HG03520 (cell line): ENCODE measurements at regions not wholly inside any gene's neighbourhood (a gene's known extent, or its start where the extent isn't known, plus 50 kb on each side); places are given as distances from the start of the nearest gene placed in this dataset.

ENCODE experiments used
- ATAC-seq: cut with Tn5 transposase; IDR thresholded peaks from one replicate; pipeline ENCODE4 v1.9.1; 2021; ENCODE audit warnings: mild to moderate bottlenecking, moderate library complexity; ENCODE audit not compliant: unreplicated experiment

DNA sequence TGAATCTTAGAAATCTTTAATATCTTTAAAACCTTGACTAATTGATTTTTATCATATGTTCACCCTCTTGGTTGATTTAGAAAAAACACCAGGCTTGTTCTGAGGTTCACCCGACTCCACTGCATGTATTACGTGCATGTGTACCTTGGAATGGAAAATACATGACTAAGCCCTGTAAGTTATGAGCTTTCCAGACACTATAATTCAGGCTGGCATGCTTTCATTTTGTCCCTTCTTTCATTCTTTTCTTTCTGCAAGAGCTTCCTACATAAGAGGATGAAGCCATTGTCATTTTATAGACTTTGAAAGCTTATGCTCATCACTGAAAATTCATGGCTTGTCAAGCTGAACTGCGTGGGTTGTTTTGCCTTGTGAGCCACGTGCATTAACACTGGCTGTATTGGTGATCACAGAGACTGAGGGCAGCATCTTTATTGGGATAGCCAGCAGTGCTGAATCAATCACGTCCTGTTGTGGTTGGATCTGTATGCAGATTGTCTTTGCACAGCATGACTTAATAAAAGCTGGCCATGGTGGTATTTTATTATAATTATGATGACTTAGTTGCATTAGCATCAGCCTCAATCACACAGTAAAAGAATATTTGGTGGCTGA lies 141.9 kb downstream of the SLIT2 start:
- ATAC-seq: no peak

DNA sequence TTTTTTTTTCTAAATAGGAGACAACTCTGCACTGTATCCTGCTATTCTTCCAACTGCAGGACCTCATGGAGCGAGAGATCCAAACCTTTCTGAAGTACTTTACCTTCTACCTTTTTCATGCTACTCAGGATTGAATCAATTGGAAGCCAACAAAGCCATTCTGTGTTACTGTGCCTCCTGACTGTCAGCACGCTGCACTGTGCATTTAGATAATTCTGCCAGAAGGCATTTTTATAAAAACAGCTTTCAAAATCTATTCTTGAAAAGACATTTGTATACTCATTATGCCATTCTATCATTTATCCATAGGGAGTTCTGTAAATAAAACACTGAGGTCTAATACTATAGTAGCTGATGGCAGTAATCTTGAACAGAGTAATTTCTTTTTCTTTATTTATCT lies 142.8 kb downstream of the SLIT2 start:
- ATAC-seq: no peak

DNA sequence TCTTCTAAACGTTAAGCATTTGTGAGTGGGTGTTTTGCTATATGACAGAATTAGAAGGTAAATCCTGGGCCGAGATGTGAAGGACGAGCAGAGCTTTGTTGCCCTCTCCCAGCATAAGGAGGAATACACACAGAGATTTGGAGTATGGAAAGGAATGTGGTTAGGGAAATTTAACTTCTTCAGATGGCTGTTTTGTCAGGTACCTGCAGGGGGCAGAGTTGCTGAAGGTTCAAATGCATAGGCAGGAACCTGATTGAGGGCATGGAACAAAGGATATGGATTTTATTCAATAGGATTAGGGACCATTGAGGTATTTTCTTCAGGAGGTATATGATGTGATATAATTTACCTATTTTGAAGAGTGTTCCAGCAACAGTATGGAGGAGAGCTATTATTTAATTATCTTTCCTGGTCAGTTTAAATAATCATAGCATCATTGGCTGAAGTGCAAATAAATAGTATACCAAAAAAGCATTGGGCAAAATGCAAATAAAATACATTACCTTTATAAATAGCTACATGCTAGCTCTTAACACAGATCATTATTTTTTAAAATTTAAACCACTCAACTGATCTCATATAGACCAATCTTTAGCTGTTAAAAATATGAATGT lies 143.6 kb downstream of the SLIT2 start:
- ATAC-seq: peak; percentile 61

DNA sequence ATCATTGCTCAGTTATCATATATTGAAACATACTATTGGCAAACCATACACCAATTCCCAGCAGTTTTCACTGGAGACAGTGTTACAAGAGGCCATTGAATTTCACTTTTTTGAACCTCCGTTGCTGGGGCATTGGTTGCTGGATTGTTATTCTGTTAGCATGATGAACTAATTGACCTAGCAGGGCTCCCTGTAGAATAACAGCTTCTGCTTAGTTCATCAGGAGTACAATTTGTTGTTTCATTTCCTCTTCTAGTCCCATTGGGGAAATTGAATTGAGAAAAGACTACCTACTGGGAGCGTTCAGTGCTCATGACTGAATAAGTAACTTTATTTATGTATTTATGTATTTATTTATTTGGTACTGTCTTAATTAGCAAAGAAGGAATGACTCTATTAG lies 151.6 kb downstream of the SLIT2 start:
- ATAC-seq: peak; percentile 50

DNA sequence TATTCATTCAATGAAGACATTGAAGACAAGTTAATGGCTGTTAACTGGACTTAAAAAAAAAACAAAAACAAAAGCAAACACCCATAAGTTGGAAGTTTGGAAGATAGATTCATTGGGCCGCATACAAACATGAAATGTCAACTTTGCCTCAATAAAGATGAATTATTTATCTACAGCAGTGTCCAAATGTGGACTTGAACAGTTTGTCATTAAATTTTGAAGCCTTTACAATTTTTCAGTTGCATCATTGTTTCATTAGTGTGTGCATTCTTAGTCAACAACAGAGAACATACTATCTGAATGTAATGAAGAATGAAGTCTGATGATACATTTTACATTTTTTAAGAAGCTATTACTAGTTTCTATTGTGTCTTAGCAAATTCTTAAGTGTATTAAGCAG lies 152.1 kb downstream of the SLIT2 start:
- ATAC-seq: no peak

DNA sequence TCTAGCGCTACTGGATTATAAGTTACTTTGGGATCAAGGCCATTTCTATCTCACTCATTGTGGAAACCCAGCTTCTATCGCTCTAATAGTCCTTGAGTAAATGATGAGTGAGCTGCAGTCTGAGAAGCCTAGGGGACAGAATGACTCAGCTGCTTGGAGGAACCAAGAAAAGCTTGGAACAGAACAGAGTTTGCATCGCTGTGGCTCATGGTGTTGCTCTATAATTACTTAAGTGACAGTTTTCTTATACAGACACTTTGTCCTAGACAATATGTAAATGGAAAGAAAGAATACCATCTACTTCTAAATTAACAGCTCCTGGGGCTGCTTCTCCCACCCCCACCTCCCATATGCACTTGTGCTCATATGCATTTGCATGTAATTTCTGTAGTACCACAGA lies 156.9 kb downstream of the SLIT2 start:
- no peak for ATAC-seq

DNA sequence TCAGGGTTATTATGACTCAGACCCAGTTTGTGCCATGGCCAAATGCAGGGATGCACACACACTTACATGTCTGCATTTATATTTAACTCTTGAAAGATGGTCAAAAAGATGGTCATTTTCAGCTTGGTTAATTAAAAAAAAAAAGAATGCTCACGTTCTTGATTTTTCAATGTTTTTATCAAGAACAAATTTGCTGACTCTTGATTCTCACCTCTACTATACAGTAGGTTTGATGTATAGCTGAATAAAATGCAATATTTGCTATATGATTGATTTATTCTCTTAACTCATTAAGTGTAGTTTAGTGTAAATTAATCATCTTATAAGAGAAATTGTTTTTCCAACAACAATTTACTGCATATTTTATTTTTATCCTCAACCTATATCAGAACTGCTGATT lies 160.4 kb downstream of the SLIT2 start:
- ATAC-seq: no peak

DNA sequence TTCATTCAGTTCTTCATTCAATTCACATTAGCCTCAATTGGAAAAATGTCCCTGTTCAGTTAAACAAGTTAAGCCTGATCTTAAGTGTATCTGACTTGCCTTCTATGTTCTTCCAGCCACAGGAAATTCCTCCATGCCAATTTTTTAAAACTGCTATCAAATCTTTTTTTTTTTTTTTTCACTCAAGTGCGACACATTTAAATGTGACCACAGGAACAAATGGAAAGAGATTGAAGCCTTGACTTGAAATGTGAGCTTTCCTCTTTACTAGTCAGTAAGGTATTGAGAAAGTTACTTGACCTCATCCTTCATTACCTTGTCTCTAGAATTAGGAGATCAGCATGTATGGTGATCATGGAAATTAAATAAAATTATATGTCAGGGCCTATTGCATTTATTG lies 165.1 kb downstream of the SLIT2 start:
- no peak for ATAC-seq

DNA sequence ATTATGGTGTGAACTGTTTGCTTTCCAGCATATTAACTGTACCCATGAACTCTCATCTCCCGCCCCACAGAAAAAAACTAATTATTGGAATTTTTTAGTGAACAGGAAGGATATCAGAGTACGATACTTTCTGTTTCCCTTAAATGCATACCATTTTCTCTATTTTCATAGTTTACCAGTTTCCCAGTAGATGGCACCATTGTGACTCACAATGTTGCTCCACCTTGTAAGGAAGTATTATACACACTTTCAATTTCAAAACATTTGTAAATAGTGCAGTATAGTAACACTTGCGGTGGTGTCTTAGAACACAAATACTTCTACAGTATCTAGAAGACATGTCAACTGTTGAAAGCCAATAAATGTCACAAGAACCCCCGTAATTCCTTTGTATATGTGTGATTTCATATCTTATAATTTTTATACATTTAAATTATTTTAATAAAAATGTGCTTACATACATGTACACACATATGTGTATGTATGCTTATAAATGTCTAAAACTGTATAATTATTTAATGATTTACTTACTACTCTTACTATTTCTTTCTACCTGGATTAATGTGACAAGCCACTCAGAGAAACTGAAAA lies 167.3 kb downstream of the SLIT2 start:
- peak; percentile 96 for ATAC-seq

DNA sequence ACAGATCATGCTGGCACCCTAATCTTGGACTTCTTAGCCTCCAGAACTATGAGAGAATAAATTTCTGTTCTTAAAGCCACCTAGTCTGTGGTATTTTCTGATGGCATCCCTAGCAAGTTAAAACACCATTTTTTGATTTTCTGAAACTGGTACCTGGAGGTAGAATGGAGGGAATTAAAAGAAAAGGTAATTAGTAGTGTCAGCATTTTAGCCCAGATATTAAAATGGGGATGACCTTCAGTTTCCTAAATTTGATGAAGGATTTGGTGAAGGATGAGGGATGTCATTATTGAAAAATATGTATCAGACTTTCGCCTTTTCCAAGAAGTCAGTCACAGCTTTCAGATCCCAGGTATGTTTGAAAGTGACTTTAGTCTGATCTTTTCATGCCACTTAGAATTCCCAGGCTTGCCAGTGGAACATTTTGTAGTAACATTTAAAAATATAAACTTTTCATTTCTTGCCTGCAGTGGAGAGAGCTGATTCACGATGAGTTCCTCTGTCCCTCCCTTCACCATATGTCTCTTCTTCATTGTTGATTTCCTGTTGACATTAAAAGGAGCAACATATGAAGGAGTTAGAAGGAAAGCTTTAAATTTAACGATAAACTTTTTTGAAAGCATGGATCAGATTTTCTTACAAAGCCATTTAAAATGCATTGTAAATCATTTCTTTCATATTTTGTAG lies 169.4 kb downstream of the SLIT2 start:
- no peak for ATAC-seq

DNA sequence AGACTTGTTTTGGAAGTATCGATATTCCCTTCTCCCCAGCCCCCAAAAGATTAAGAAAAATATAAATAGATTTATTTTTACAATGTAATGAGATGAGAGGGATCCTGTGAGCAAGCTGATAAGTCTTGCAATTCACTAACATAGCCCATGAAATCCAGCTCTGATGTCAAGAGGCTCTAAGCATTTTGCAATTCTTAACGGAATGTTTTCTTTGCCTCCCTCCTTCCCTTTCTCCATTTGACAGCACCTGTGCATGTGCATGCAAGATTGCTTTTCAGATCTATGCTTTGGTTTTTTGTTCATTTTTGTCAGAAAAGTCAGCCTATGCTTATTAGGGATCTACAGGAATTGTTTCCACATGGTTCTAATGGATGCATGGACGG lies 169.9 kb downstream of the SLIT2 start:
- ATAC-seq: no peak

DNA sequence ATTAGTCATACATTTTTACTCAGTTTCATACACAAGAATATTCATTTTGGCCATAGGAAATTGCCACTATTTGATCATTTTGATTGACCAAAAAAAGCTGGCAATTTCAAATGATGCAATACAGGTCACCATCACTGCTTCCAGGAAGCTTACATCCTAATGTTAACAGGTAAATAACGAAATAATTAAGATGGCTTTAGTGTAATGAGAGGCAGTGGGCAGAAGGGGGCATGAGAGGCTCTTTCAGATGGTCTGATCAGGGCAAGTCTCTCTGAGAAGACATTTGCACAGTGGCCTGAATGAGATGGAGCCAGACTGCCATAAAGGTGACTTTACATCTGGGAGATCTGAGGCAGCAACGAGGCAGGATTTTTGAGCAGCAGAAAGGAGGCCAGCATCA lies 170.7 kb downstream of the SLIT2 start:
- ATAC-seq: peak; percentile 65

DNA sequence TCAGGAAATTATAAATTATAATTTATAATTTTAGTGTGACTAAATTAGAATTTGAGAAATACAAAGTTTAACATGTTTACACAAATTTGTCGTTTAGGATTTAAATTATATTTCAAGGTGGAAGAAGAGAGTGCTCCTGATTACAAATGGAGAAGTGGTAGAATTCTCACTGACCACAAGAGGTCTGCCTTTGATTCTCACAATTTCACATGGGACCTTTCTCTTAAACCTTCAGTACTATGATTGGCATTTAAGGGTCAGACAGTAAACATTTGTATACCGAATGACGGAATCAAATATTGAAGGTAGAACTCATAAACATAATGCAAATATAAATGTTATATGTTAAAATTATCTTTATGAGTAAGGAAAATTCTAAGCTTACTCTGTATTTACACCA lies 171.7 kb downstream of the SLIT2 start:
- no peak for ATAC-seq

DNA sequence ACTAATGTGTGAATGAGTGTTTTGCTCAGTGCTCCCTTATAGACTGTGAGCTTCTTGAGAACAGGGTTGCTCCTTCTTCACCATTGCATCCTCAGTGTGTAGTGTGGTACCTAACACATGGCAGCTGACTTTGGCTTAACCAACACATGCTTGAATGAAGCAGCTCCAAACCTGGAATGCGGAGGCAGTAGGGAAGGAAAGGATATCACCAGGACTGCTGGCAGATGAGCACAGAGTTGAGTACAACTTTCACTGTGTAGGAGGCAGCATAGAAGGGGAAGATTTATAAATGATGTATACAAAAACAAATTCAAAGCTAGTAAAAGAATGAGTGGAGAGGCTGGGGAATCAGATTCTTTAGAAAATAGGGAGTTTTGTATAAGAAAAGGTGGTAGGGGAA lies 174.3 kb downstream of the SLIT2 start:
- ATAC-seq: no peak

DNA sequence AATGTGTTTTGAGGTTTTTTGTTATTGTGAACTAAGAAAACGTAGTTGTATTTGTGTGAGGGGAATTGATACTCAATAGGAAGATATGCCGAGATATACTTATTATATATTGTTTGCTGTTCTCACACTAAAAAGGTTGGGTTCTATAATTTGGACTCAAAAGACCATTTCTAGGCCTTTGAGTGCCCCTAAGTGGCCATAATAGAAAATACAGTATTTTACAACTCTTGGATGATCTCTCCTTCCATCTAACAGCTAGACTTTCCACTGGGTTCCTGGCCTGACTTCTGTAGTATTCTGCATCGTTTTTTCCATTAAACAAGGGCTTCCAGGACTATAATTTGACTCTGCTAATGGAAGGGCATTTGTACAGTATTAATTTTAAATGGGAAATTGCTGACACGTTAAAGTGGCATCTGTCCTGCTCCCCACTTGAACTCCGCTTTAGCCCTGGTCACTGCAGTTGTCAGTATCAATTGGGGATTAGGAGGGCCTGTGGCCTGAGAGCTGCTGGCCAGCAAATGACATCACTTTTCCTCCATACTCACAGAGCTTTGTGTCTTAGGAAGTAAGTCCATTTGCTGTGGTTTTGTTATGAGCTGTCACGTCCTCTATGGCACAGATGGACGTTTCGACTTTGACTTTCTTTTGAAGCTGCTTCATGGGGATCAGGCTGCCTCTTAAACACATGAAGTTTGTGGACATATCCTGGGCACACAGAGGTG lies 176.9 kb downstream of the SLIT2 start:
- ATAC-seq: no peak

DNA sequence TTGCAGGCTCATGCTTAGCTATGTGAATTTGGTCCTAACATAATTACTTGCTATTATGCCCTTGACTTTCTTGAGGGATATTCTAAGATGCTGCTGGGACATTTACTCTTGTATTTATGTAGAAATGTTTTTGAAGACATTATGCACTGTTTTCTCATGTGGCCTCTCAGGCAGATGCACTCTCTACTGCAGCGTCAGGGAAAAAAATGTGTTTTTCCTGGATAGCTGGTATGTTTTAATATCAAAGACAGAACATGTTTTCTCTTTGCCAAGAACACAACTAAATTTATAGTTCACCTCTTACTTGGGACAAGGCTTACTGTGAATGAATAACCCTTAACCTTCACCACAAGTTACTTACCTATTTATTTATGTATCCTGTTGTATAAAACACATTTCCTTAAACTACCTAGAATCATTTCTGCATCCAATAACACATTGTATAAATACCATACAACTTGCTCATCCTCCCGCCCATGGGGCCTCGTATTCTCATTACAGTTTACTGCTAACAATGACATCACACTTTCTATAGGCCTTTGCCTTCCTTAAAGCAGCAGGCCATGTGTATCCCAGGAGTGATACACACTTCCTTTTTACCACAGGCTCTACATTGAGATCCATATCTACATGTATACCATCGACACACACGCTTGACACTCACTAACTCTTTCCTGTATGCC lies 178.7 kb downstream of the SLIT2 start:
- ATAC-seq: no peak

DNA sequence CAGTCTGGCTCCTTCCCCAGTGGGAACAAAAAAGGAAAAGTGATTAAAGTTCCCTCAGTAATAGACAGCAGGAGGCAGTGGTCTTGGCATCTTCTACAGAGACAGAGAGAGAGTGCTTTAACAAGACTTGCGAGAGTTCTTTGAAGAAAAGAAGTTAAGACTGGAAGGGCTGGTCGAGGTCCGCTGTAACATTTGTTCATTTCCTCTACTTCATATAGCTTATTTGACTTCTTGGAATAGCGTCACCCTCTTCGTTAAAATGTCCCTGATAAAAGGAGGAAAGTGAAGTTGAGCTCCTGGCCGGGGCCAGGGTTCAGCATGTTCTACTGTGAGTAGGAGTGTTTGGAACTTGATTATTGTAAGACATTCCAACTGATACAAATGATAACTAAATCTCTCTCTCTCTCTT lies 179.8 kb downstream of the SLIT2 start:
- ATAC-seq: no peak

DNA sequence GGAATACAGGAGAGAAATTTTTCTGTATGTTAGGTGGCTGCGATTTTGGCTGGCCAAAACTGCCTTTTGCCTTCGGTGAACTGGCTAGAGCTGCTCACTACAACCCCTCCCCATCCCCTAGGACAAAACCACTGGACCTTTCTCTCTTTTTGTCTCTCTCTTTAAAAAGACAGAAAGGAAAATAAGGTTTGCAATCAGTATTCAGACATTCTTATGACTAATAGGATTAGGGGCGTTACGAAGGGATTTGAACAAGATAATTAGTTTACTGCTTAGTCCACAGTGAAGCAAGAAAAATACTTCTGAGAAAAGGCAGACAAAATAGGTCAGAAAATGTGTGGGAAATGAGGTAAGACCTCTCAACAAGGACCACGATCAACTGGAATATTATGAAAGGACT lies 180.4 kb downstream of the SLIT2 start:
- no peak for ATAC-seq

DNA sequence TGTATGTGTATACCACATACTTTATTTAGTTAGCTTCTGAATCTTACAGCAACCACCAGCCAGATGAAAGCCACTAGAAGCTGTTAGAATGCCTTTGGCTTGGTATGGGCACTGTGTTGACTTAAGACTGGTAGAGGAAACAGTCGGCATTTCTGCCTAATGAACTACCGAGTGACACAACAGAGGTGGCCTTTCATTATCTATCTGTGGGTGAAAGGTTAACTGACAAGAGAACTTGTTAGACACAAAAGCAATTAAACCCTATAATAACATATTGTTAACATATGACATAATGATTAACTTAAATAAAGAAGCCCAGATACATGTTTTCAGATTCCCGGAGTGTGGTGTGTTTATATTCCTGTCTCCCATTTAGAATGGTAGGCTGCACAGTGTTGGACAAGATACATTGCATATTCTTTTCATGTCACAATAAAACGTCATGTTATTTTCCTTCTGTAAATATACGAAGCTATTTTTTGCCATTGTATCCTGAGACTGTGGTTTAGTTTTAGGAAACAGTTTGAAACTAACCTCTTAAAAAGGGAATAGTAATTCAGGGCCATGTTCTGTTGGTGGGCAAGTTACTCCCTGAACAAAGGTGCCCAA lies 181.5 kb downstream of the SLIT2 start:
- no peak for ATAC-seq

DNA sequence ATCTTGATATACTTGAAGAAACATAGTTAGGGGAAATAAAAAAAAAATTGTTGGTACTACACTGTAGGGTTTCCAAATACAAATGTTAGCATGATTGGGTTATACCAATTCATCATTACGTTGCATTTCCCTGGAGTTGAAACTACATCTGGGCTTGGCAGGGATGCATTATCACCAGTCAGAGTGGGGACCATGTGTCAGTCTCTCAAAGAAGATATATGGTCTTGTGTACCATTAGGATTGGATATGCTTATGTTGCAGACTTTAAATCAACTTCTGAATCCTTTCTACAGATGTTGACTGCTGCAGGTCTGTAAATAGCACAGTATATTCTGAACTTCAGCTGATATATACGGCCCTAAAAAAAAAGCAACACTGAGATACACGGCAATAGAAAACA lies 188.5 kb downstream of the SLIT2 start:
- ATAC-seq: no peak
